C1 segment of cervical spinal cord (tissue), 14 donors: ENCODE measurements at regions not wholly inside any gene's neighbourhood (a gene's known extent, or its start where the extent isn't known, plus 50 kb on each side); places are given as distances from the start of the nearest gene placed in this dataset.
A peak's percentile ranks its signal among the peaks of the same experiment; 100 is the strongest.
"Not testable (repeated sequence)": the region's sequence is repeated elsewhere in the genome, so short reads cannot be mapped to it uniquely, and the experiment has no call there.

ENCODE experiments used
- DNase-seq, 14 donors: peaks; one replicate each; lab custom pipeline; 2025; lab: John Stamatoyannopoulos, UW

DNA sequence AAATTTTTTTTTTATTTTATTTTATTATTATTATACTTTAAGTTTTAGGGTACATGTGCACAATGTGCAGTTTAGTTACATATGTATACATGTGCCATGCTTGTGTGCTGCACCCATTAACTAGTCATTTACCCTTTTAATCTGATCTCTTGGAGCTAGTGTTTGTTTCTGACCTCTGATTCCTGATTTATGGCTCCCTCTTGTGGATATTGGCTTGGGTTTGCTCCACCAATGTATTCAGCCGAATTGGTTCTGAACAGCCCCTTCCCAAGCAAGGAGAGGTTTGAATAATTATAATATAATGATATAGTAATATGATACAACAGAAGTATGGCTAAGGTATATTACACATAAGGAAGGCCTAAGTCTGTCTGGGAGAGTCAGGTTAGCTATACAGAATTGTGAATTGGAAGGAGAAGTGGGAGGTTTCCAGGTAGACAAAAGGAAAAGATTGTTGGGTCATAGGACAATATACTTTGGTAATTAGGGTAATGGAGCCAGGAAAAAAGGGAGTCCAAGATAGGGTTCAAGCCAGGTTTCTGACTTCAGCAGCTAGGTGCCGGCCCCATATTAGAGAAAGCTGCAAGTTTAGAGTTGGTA, 53.1 kb upstream of the HMCN1 start:
- DNase-seq: no peak

GRCh38 chr1:185680453-185680852, 53.7 kb upstream of the HMCN1 start:
- DNase-seq: no peak

DNA sequence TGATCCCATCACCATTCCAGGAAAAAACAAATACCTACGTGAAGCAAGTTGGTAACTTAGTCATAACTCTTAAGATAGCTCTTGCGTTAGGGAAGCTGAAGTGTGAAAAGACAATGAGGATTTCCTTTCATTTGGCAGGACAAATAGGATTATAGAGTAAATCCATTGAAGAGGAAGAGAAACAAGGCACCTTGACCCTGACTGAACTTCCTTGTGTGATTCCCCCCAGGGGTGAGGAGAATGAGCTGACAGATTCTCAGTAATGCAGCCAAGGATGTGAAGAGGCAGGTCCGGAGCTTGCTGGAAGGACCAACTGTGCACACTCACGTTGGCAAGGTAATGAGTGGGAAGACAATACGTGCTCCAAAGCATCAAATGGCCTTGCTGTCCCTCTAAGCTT, 55.0 kb upstream of the HMCN1 start:
- no peak for DNase-seq

GRCh38 chr1:185676969-185677368, 57.2 kb upstream of the HMCN1 start:
- no peak for DNase-seq

DNA sequence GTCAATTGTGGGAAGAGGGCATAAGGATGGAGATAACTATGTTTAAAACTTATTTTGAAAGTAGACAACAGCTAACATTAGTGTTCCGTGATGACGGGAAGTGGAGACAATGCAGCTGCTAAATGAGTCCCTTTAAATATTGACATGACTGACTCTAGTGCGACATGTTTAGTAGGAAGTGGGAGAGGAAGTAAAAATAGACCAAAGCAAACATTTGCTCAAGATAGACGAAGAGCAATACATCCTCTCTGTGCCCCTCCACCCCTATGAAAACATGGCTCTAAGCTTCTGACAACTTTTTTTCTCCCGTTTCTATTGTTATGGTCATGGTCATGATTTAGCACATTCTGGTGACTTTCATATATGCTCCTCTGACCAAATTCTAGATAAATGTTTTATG, 60.0 kb upstream of the HMCN1 start:
- no peak for DNase-seq

DNA sequence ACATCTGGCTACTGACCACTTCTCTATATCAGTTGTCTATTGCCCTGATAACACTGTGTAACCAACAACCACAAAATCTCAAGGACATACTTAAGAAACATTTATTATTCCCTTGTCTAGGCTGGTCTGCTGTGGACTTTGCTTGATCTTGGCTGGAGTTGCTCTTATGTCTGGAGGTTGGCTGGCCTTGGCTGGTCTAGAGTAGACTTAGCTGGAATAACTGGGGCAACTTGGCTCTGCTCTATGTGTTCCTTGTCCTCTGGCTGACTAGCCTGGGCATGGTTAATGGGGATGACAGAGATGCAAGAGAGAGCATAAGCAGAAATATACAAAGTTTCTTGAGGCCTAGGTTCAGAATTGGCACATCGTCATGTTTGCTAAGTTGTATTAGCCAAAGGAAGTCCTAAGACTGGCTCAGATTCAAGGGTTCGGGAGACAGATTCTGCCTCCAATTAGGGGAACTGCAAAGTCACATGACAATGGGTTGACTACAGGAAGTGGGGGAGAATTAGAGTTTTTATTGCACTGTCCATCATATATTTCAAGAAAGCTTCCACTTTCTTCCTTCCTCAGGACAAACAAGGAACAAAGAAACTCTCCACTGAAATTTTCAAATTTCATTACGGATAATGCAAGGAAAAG, 61.4 kb upstream of the HMCN1 start:
- DNase-seq: no peak

DNA sequence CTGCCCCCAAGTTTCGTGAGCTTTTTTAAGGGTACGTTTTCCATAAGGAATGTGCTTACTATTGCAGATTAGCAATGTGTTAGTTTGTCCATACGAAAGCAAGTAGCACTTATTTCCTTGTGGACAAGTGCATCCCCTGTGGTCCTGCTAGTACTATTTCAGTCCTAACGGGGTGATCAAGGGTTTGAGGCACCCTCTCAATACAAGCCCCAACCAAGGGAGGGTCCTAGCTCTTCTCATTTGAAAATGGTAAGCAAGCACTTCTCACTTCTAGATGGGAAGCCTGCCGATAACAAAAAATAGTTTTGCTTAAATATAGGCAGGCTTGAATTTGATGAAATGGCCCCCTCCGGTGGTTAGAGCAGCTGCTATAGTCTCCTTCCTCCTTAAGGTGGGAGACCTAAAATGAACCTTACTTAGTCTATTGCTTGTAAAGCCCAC, 64.0 kb upstream of the HMCN1 start:
- no peak for DNase-seq

DNA sequence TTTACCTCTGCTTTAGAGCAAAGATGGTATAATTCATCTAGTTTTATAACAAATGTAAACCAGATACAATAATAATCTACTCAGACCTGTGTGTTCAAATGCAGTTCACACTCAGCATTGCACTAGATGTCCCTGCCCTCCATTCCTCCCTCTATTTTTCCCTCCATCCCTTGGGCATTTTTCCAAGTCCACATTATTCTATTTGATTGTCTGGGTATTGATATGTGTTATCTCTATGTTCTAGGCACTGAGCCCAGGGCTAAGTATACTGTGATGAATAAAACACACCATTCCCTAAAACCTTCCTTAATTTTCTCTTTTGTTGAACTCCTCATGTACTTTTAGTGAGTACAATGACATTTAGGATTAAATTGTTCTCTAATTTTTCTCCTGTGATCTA, 66.2 kb upstream of the HMCN1 start:
- DNase-seq: no peak

- DNase-seq: no peak
Measured at GRCh38 chr1:185666582-185666981, 67.6 kb upstream of the HMCN1 start.

GRCh38 chr1:185663771-185664296, 70.4 kb upstream of the HMCN1 start:
- DNase-seq: no peak

DNA sequence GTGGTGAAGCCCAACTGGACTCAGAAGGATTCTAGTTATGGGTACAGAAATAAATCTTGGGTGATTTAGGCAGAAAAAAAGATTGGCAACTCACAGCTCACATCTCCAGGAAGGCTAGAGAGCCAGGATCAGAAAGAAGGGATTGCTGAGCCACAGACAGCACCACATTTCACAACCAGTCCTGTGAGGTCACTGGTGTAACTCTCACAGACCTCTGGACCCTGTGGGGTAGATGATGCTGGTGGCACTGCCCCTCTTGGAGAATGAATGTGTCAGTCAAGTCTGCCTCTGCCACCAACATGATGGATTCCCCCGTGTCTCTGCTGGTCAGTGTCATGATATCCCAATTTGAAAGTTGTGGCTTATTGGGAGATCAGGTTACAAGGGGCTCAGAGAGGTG, 70.9 kb upstream of the HMCN1 start:
- no peak for DNase-seq

- no peak for DNase-seq
Measured at GRCh38 chr1:185661971-185662370, 72.2 kb upstream of the HMCN1 start.

DNA sequence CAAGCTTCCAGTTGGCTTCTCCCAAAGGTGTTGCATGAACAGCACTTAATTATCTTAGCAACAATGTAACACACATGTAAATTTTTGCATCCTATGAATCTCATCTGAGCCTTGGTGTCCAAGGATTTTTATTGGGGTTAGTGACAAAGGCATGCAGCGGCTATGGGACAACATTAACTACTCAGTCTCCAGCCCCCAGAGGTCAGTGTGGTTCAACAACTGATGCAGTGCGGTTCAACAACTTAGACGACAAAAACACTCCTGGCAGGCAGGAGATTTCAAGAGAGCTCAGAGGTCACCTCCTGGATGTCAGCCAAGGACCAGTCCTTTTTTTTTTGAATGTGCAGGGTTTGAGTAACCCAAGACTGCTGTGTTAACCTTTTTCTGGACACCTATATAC, 77.5 kb upstream of the HMCN1 start:
- DNase-seq: no peak

- DNase-seq: no peak
Measured at GRCh38 chr1:185654952-185655314, 79.3 kb upstream of the HMCN1 start.

- no peak for DNase-seq
Measured at GRCh38 chr1:185654199-185654951, 79.8 kb upstream of the HMCN1 start.

GRCh38 chr1:185653615-185654014, 80.6 kb upstream of the HMCN1 start:
- DNase-seq: no peak

GRCh38 chr1:185652348-185652747, 81.8 kb upstream of the HMCN1 start:
- no peak for DNase-seq

GRCh38 chr1:185650602-185651230, 83.5 kb upstream of the HMCN1 start:
- DNase-seq: no peak

DNA sequence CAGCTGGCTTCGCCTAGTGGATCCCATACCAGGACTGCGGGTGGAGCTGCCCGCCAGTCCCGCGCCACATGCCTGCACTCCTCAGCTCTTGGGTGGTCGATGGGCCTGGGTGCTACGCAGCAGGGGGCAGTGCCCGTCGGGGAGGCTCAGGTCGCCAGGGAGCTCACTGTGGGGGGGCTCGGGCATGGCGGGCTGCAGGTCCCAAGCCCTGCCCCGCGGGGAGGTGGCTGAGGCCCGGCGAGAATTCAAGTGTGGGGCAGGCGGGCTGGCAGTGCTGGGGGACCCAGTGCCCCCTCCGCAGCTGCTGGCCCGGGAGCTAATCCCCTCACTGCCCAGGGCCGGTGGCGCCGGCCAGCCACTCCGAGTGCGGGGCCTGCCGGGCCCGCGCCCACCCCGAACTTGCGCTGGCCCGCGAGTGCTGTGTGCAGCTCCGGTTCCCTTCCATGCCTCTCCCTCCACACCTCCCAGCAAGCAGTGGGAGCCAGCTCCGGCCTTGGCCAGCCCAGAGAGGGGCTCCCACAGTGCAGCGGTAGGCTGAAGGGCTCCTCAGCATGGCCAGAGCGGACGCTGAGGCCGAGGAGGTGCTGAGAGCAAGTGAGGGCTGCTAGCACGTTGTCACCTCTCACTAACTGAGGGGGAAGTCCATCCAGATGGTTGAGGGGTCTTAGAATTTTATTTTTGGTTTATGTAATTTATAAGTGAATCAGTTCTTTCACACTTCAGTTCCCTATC, 85.2 kb upstream of the HMCN1 start:
- no peak for DNase-seq

DNA sequence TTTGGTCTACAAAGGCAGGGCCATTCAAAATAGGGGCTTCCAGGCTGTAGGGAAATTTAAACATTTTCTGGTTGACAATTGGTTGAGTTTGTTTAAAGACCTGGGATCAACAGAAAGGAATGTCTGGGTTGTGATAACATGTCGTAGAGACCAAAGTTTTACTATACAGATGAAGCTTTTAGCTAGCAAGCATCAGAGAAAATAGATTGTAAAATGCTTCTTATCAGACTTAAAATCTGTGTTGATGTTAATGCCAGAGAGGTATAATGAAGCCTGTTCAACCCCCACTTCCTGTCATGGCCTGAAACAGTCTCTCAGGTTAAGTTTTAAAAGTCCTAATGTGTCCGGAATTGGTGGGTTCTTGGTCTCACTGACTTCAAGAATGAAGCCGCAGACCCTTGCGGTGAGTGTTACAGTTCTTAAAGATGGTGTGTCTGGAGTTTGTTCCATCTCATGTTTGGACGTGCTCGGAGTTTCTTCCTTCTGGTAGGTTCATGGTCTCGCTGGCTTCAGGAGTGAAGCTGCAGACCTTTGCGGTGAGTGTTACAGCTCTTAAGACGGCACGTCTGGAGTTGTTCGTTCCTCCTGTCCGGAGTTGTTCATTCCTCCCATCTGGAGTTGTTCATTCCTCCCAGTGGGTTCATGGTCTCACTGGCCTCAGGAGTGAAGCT, 86.5 kb upstream of the HMCN1 start:
- not testable (repeated sequence) for DNase-seq

GRCh38 chr1:185646202-185646683, 87.9 kb upstream of the HMCN1 start:
- peak in 4 of 14 donors; percentile 6 to 15 (median 8) for DNase-seq
